Head of caudate nucleus (tissue), 42 donors: ENCODE measurements at regions not wholly inside any gene's neighbourhood (a gene's known extent, or its start where the extent isn't known, plus 50 kb on each side); places are given as distances from the start of the nearest gene placed in this dataset.
"Not testable (repeated sequence)": the region's sequence is repeated elsewhere in the genome, so short reads cannot be mapped to it uniquely, and the experiment has no call there.

Experiments used
- DNase-seq, 42 donors: peaks; one replicate each; pipeline versions ENCODE4 v3.0.0 to v3.0.0-alpha.2; 2020 to 2021; ENCODE audit warnings: mixed read lengths in 7 of 42
- intact Hi-C: fragments of 100-400 bp; cut with DNase I; formaldehyde crosslinking; loops from one replicate; pipeline ENCODE4 v1.15.0; 2022

GRCh38 chr5:112559501-112559900, 140.4 kb upstream of the EPB41L4A start:
- intact Hi-C loops = loop anchor here (10.0 kb wide), 1 partner anchor 365 kb away; the partner anchor contains the start of gene REEP5
- DNase-seq = not testable (repeated sequence)

GRCh38 chr5:112560371-112560770, 141.3 kb upstream of the EPB41L4A start:
- intact Hi-C loops = no loop called here
- DNase-seq = no peak

GRCh38 chr5:112563169-112563826, 144.2 kb upstream of the EPB41L4A start:
- intact Hi-C loops = no loop called here
- DNase-seq = no peak

- no peak for DNase-seq
- intact Hi-C loops = no loop called here
These were observed 147.2 kb upstream of the EPB41L4A start for GRCh38 chr5:112566251-112566650.

GRCh38 chr5:112569596-112569995, 150.5 kb upstream of the EPB41L4A start:
- intact Hi-C loops = no loop called here
- no peak for DNase-seq

- intact Hi-C loops = no loop called here
- no peak for DNase-seq
These were observed 151.8 kb upstream of the EPB41L4A start for GRCh38 chr5:112570708-112571444.

GRCh38 chr5:112573441-112573840, 154.4 kb upstream of the EPB41L4A start:
- DNase-seq = no peak
- intact Hi-C loops = no loop called here

- no peak for DNase-seq
- intact Hi-C loops = no loop called here
These were observed 155.5 kb upstream of the EPB41L4A start for GRCh38 chr5:112574536-112574935.

- intact Hi-C loops = no loop called here
- peak in 18 of 42 donors; percentile 8 to 70 (median 38) for DNase-seq
These were observed 157.3 kb upstream of the EPB41L4A start for GRCh38 chr5:112576298-112576925.

GRCh38 chr5:112579599-112580170, 158.0 kb upstream of the APC start:
- DNase-seq = no peak
- intact Hi-C loops = no loop called here

GRCh38 chr5:112581811-112582320, 155.8 kb upstream of the APC start:
- intact Hi-C loops = no loop called here
- DNase-seq = no peak

- intact Hi-C loops = no loop called here
These were observed 154.5 kb upstream of the APC start for GRCh38 chr5:112583166-112583565.

GRCh38 chr5:112584781-112585180, 152.9 kb upstream of the APC start:
- intact Hi-C loops = no loop called here
- no peak for DNase-seq

More at GRCh38 chr5:112583166-112583565, 154.5 kb upstream of the APC start:
- DNase-seq = no peak

GRCh38 chr5:112586596-112587062, 151.1 kb upstream of the APC start:
- intact Hi-C loops = no loop called here
- DNase-seq = no peak

- intact Hi-C loops, DNase-seq: not testable (repeated sequence)
These were observed 146.8 kb upstream of the APC start for GRCh38 chr5:112590858-112591257.

GRCh38 chr5:112594095-112594850, 143.4 kb upstream of the APC start:
- DNase-seq = peak; percentile 6 to 81 (median 48)
- intact Hi-C loops = no loop called here

GRCh38 chr5:112594941-112595340, 142.7 kb upstream of the APC start:
- no peak for DNase-seq
- intact Hi-C loops = no loop called here

- DNase-seq = no peak
These were observed 139.9 kb upstream of the APC start for GRCh38 chr5:112597831-112598230.

GRCh38 chr5:112600510-112600909, 137.2 kb upstream of the APC start:
- DNase-seq, intact Hi-C loops: not testable (repeated sequence)

More at GRCh38 chr5:112597831-112598230, 139.9 kb upstream of the APC start:
- intact Hi-C loops = no loop called here
